ENCODE measurements at regions not wholly inside any gene's neighbourhood (a gene's known extent, or its start where the extent isn't known, plus 50 kb on each side); places are given as distances from the start of the nearest gene placed in this dataset.
"Not testable (repeated sequence)": the region's sequence is repeated elsewhere in the genome, so short reads cannot be mapped to it uniquely, and the experiment has no call there.

DNA sequence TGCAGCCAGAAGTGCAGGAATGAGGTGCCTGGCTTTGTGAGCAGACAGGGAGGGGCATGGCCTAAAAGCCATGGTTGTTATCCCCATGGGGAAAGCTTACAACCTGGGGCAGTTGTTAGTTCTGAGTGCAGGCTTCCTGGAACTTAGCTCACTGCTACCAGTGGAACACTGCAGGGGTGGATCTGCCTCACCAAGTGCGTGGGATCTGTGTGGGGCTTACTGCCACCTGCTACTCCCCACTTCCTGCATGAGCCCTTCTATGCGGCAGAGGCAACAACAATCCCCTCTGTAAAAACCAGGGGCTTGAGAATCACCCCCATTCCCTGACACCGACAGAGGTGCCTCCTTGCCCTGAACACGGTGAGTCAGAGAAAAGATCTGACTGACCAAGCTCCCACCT, 174.6 kb downstream of the SPIN4 start:
- DNase-seq: not testable (repeated sequence)

DNA sequence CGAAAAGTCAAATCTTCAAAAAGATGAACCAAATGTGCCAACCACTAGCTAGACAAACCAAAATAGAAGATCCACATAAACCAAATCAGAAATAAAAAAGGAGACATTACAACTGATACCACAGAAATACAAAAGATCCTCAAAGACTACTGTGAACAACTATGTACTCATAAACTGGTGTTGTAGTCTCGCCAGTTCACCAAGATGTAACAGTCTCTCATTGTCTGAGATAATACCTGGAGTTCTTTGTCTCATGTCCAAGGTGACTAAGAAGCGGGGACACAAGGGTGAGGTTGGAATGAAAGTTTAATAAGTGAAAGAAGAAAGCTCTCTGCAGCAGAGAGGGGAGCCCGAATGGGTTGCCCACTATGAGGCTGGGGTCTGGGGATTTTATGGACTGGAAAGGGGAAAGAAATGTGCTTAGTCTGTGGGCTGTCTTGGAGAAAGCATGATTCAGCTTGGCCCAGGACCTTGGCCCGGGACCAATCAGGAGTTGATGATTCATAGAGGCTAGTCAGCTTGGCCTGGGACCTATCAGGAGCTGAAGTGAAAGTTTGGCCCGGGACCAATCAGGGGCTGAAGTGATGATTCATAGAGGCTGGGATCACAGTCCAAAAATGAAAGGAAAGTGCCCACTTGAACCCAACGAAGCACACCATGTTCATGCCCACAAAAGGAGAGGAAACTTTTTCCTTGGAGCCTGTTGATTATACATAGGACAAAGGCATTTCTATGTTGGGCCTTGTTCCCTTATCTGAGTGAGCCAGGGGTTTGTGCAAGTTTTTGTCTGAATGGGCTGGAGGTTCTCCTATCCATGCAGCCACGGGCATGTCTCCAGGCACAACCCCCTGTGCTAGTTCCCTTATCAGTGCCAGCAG, 177.1 kb downstream of the SPIN4 start:
- DNase-seq: not testable (repeated sequence)

DNA sequence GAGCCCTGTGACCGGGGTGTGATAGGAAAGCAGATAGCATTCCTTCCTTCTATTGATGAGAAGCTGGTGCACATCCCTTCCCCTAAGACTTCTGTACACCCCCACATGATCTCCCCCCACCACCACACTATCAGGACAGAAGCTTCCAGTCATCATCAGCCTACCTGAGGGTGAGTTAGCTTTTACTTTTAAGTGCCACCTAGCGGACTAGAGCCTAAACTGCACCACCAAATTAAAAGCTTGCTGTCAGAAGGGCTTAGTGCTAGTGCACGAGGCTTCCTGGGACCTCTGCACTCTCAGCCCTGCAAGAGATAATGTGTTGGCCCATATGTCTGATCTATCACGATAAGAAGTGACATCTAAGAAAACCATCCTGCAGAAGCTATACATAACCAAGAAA, 181.7 kb downstream of the SPIN4 start:
- not testable (repeated sequence) for DNase-seq

DNA sequence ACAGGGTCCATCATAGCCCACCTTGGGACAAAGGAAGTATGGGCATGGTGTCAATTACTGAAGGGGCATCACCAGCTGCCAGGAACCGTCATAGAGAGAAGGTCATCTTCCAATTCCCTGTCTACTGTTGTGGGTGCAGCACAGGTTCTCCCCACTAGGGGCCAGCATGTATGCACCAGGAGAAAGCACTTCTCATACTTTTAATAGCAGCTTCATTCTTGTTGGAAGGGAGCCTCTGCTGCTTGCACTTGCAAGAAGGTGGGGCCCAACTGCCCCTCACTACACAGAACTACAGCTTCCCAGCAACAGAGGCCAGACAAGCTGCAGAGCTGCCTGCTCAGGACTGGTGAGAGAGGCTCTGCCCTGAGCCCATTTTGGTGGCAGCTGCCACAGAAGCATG, 182.2 kb downstream of the SPIN4 start:
- DNase-seq: not testable (repeated sequence)

DNA sequence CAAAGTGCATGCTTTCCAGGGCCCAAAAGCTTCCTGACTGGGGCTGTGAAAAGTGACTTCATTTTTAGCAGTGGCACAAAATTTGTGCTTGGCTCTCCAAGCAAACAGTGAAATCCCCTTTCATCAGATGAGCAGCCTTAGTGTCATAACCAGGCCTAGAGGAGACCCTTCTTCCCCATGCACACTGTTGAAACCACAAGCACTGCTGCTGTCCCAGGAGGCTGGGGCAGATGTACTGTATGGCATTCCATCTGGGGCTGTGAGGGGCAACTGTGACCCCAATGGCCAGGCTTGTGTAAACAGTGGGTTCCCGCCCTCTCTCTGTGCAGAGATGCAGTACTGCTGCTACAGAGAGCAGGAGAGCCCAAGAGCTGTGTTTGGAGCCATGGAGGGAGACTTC, 184.1 kb downstream of the SPIN4 start:
- DNase-seq: not testable (repeated sequence)

DNA sequence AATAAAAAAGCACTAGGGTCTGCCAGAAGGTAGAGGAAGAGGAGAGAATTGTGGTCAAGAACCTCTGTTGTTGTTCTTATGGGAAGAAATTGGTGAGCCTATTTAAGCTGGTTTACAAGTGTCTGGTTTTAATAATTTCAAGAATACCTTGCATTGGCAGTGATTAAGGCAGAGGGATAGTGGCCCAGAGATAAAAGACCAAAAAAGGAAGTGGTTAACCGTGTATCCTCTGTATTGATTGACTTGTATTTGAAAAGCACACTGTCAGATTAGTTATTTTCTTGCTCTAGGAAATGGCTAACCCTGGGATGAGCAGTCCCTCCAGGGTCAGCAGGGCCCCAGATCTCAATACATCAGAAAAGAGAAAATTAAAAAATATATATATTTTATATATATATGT, 190.1 kb downstream of the SPIN4 start:
- DNase-seq: not testable (repeated sequence)

DNA sequence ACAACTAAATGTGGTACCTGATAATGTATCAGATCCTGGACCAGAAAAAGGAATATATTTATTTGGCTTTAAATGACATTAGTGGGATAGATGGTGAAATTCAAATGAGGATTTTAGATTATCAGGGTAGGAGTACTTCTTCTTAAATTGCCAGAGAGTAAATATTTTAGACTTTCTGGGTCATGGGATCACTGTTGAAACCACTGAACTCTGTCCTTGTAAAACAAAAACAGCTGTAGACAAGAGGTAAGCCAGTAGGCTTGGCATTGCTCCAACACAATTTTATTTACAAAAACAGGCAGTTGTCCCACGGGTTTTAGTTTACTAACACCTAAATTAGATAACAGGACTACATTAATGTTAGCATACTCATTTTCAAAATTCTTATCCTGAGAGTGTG, 190.8 kb downstream of the SPIN4 start:
- not testable (repeated sequence) for DNase-seq

DNA sequence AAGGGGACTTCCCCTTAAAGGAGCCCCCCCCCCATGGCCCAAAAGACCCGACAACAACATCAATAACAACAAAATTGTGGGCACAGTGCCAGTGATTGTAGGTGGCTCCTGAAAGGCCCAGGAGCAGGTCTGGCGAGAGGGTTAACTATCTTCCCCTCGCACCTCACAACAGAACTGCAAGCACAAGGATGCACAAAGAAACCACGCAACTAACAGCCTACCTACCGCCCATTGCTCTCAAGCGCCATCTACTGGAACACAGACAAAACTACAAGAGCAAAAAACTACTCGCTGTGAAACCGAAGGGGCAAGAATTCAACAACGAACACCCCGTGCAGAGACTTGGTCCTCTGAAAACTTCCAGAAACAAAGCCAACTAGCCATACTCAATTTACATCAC, 205.6 kb downstream of the SPIN4 start:
- DNase-seq: not testable (repeated sequence)

DNA sequence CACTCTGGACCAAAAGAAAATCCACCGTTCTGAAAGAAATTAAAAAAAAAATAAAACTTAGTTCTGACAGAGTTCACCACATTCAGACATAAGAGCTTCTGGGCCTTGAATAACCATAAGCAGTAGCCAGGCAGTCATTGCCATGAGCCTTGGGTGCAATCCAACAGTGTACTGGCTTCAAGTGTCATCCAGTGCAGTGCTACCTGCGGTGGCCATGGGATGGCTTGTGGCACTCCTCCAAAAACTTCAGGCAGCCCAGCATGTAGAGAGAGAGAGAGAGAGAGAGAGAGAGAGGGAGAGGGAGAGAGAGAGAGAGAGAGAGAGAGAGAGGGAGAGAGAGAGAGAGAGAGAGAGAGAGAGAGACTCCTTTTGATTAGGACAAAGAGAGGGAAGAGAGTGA, 208.5 kb downstream of the SPIN4 start:
- not testable (repeated sequence) for DNase-seq

DNA sequence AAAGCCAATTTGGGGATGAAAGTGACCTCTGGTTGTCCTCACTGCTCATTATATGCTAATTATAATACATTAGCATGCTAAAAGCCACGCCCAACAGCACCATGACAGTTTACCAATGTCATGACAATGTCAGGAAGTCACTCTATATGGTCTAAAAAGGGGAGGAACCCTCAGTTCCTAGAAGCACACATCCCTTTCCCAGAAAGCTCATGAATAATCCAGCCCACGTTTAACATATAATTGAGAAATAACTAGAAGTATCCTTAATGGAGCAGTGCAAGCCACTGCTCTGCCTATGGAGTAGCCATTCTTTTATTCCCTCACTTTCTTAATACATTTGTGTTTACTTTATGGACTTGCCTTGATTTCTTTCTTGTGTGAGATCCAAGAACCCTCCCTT, 215.3 kb downstream of the SPIN4 start:
- not testable (repeated sequence) for DNase-seq

DNA sequence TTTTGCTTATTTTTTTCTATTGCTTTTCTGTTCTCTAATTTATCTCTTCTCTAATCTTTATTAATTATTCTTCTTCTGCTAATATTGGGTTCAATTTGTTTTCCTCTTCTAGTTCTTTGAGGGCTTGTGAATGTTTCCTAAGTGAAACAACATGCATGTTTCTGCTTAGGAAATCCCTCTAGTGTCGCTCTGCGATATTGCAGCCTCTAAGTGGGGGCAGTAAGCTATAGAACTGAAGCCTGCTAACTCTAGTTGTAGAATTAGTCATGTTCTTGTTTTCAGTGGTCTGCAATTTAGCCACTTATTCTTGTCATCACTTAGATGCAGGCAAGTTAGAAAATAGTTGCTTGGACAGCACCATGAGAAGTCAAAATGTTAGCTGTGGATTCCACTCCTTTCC, 222.6 kb downstream of the SPIN4 start:
- DNase-seq: peak; percentile 11

DNA sequence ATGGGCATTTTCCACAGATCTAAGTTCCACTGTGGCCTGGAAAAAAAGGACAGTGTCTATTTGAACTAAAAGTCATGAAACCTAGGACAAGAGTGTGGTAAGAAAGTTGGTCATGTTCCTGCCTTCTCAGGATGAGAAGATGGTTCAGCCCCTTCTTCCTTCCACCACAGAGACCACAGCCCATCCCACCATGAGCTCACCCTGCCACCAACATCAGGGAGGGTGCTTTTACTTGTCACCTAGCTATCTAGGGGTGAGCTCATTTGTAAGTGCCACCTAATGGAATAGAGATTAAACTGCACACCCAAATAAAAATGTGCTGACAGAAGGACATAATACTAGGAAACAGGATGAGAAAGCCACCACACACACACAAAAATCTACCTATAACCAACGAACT, 235.9 kb downstream of the SPIN4 start:
- DNase-seq: no peak

DNA sequence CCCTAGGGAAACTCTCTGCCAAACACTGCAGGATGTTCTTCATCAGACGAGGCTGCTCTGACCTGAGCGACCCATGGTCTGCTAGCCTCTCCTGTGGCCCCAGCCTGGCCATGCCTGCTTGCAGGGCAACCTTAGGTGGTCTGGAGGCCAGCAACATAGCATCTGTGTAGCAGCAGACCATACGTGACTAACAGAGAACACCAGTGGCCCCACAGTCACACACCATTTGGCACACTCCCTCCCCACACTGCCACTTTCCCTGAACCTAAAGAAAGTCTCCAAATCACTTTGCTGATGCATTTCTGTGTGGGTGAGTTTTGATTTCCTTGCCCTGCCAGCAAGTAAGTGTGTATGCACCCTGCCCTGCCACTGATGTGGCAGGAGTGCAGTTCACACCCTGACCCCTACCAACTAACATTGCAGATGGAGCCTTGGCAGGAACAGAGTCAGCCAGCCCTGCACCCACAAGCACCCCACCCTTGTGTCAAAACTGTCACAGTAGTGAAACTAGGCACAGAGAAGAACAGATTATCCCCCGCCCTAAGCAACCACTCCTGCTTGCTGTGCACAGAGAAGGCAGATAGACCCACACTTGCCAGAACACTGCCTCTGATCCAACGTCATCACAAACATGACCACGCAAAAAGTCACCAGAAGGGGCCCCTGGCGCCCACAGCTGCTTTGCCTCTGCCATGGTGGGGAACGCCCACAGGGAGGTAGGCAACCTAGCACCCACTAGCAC, 249.1 kb downstream of the SPIN4 start:
- no peak for DNase-seq

DNA sequence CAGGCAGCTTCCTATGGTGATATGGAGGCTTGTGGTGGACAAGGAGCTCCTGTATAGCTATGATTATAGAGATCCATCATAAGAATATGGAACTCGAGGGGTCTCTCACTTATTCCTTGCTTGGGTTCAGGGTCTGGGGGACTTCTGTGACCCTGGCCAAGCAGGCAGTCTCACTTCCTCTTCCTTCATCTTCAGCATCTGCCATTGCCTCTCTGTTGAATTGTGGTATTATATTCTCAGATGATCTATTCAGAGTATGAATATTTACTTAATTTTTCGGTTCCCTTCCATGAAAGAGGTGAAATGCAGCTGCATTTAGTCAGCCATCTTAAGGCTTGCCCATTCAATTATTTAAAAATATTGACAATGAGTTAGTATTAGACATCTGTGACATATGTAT, 292.9 kb downstream of the SPIN4 start:
- DNase-seq: no peak

DNA sequence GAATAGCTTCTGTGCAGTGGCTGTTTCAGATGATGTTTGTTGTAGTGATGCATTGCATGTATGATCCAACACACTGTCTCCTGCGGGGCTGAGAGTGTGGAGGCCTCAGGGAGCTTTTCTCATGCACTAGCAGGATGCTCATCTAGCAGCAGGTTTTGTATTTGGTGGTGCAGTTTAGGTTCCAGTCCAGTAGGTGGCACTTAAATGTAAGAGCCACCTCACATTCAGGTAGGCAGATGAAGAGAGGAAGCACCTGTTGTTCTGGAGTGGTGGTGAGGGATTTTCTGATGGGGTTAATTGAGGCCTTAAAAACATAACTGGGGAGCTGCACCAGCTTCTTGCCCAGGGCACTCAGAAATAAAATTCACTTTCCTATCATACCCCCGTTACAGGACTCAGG, 300.9 kb downstream of the SPIN4 start:
- no peak for DNase-seq

DNA sequence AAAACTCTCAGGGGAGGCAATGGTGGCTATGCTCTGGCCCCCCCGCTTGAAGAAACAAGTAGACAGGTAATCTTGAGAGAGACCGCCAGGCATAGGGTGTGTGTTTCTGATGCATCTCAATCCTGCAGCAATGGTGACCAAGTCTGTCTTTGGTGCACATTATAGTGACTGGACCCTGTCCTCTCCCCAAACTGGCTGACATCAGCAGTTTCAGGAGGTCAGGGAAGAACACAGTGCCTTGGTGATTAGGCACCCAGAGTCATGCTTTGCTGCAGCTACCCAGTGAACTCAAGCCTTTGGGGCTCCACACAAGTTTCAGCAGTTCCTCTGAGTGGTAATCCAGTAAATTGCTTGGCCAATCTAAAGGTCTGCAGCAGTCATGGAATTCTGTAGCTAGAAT, 318.3 kb downstream of the SPIN4 start:
- DNase-seq: no peak

DNA sequence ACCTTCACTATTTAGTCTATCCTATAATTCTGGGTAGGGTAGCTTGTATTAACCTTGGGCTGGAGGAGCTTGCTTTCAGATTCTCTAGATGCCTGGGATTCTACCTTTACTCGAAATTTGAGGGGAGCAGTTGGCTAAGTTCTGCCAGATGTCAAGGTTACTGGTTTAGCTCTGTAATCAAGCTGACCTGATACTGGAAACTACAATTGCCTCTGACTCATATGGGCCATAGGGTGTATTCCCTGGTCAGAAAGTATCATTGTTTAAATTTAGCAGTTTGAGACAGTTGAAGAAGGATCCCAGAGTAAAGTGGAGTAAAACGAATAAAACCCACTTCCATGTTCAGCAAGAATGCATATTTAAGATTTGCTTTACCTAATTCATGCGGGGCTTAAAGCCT, 337.6 kb downstream of the SPIN4 start:
- no peak for DNase-seq

DNA sequence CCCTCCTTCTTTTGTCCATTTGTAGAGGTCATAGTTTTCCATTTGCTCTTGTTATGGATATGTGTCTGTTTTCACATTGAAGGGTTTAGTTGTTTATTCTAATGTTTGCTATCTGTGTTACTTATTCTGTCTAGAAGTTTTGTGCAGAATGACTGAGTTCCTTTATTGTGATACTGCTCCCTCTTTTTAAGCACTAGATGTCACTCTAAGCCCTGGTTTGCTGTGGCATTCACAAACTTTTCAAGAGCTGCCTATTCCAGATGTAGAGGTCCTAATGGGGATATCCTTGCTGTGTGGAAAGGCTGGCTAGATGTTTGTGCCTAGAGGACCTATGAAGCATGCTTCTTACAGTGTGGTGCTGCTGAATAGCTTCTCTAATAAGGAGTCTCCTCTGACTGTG, 338.6 kb downstream of the SPIN4 start:
- no peak for DNase-seq

DNA sequence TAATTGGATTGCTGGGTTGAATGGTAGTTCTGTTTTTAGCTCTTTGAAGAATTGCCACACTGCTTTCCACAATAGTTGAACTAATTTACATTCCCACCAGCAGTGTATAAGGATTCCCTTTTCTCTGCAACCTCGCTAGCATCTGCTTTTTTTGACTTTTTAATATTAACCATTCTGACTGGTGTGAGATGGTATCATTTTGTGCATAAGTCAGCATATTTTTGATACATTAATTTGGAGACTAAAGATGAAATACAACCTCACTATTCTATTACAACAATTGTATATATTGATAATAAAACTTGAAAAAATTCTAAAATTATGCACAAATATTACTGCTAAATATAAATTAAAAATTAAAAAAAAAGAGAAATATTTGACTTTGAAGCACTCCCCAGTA, 350.9 kb downstream of the SPIN4 start:
- not testable (repeated sequence) for DNase-seq

Data from activated naive CD4-positive, alpha-beta T cell treated with anti-CD3 and anti-CD28 coated beads, Interleukin-2, amount 50 U/mL, for 16 hours (primary cell).